H1 (cell line): ENCODE measurements at regions not wholly inside any gene's neighbourhood (a gene's known extent, or its start where the extent isn't known, plus 50 kb on each side); places are given as distances from the start of the nearest gene placed in this dataset.

Experiments
- EGR1 ChIP-seq: IDR thresholded peaks from 2 replicates; pipeline ENCODE4 v1.6.1; 2011; ENCODE audit warnings: low read depth, low read length, borderline replicate concordance
- KDM1A ChIP-seq: fragments of 200-600, 300-600 bp; sonication (generic); IDR thresholded peaks from 2 replicates; pipeline ENCODE4 v1.7.1; 2016; ENCODE audit warnings: mild to moderate bottlenecking, low read length, borderline replicate concordance
- POU5F1 ChIP-seq: IDR thresholded peaks from 2 replicates; pipeline ENCODE4 v1.6.1; 2011; ENCODE audit warnings: low read depth, mild to moderate bottlenecking, low read length, moderate library complexity
- RNF2 ChIP-seq: fragments of 200-900, 300-1000 bp; sonication (generic); IDR thresholded peaks from 2 replicates; pipeline ENCODE4 v1.7.1; 2016; ENCODE audit warnings: borderline replicate concordance, low read depth, mild to moderate bottlenecking, antibody characterized with exemption, low read length; ENCODE audit not compliant: poor library complexity, severe bottlenecking; ENCODE audit errors: missing control alignments
- SAP30 ChIP-seq: fragments of 300-600 bp; sonication (generic); IDR thresholded peaks from 2 replicates; pipeline ENCODE4 v1.7.1; 2012; ENCODE audit warnings: low read length, moderate library complexity, mild to moderate bottlenecking, inconsistent platforms; ENCODE audit not compliant: insufficient read depth, insufficient replicate concordance

GRCh38 chr12:81988362-81988761 is 229.2 kb upstream of the PPFIA2 start (continued):
- TF ChIP-seq EGR1 = no peak
- no peak for TF ChIP-seq KDM1A
- no peak for TF ChIP-seq POU5F1
- TF ChIP-seq RNF2 = no peak
- no peak for TF ChIP-seq SAP30
